NCI-H2107 (cell line): ENCODE measurements at regions not wholly inside any gene's neighbourhood (a gene's known extent, or its start where the extent isn't known, plus 50 kb on each side); places are given as distances from the start of the nearest gene placed in this dataset.
A peak's percentile ranks its signal among the peaks of the same experiment; 100 is the strongest.

Source experiments
- DNase-seq: peaks from one replicate; lab custom pipeline; 2025; lab: John Stamatoyannopoulos, UW

DNA sequence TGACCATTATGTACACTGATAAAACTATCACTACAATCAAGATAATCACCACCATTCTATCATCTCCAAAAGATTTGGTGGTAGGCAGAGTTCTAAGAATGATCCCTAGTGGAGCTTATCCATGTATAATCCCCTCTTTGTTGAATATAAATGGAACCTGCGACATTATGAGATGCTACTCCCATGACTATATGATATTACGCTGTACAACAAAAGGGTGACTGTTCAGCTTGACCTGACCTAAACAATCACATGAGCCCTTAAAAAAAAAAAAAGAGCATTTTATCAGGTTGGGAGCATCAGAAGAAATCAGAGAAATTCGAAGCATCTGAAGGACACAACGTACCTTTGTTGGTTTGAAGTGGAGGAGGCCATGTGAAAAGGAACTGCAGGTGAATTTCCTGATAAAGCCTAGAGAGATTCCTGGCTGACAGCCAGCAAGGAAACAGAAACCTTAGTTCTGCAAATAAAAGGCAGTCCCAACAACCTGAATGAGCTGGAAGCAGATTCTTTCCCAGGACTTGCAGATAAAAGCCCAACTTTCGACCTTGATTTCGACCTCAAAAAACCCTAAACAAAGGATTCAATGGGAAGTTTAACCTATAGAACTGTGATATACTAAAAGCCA lies 270.7 kb downstream of the ADRA2A start:
- DNase-seq = peak; percentile 8

DNA sequence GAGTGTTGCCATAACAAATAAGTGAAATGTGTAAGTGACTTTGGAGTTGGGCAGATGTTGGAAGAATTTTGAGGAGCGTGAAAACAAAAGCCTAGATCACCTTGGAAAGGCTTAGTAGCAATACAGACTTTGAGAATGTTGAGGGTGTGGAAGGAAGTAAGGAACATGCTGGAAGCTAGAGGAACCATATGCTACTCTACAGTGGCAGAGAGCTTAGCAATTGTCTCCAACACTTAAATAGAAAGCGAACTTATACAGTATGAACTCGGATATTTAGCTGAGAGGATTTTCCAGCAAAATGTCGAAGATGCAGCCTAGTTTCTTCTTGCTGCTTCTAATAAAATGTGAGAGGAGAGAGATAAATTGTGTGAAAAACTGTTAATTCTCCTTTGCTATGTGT lies 271.2 kb downstream of the ADRA2A start:
- DNase-seq = no peak

DNA sequence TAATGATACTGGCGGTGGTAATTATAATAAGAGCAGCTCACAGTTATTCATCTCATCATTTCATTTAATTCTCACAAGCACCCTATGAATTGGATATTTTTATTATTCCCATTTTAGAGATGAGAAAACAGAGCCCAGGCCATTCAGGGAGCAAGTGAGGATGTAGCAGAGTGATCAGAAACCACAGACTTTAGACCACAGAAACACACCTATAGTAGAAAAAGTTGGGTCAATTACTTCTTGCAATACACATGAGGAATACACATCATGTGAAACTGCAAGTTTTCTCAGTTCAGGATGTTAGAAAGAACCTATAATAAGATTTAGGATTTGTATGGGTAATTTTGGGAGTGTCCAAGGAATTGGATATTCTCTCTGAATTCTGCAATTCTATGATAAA lies 278.0 kb downstream of the ADRA2A start:
- no peak for DNase-seq

DNA sequence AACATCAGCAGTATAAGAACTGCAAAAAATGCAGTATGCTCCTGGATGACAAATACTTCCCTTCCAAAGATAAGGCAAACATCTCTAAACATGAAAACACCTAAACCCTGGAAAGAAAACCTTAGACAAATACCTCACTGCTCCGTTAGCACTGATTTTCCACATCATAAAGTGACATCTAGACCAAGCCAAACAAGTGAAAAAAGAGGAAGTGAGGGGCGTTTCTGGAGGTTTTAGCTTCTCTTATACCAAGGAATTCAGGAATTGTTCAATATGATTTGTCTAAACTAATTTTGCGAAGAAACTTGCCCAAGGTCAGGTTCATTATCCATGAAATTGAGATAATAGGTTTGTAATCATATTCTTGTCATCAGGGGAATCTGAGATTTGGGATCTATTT lies 279.7 kb downstream of the ADRA2A start:
- DNase-seq = no peak

DNA sequence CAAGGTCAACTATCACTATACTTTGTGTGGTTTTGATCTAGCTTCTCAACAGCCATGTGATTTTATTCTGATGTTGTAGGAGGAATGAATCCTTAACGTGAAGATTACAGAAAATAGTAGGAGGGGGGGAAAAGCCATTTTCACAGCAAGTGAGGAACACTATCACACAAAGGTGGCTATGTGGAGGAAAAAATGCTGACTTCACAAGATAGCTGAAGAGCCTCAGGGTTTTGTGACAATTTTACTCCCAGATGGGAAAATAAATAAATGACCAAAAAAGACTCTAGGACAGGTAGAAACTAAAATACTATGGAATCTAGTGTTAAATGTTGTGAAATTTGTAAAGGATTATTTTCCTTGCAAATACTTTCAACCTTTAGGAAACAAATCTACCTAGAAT lies 281.0 kb downstream of the ADRA2A start:
- no peak for DNase-seq

DNA sequence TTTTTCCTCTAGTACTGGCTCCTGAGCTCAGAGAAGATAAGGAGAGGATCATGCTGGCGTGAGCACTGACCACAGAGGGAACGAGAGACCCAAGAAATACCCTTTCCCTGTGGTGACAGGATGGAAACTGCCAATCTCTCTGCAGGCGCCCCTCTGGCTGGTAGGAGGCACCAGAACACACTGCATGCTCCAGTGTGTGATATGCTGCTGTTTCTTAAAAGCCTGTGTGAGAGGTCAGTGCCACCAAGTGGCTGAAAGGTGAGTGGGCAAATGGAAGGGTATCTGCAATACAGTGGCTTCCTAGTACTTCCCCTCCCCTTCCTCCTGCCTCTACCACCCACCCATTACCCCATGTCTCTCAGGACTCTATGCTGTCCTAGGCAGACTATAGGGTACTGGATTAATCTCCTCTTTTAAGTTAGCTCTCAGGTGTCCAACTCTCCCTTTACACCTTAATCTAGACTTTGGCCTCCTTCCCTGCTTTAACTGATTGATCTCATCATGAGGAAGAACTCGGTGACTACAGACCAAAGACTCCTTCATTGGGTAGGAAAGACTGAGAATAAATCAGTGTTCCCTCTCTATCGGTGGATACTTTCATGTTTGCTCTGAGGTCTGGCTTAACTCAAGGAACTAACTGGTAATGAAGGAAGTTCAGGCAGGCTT lies 283.6 kb downstream of the ADRA2A start:
- DNase-seq = peak; percentile 17

DNA sequence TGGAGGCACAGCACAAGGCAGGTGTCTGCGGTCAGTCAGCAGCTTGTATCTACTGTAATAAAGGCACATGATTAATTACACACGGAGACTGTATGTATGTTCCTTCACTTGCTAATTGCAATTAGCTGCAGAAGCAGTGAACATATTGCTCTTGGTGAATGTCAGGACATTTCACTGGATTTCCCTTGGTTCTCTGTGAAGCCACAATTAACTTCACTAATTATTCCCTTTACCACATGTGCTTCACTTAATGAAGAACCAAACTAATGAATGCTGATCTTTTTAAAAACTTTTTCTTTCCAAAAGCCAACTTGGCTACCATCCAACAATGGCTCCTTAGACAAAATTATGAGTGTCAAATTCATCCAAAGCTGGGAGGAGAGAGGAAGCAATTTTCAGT lies 290.7 kb downstream of the ADRA2A start:
- DNase-seq = no peak

DNA sequence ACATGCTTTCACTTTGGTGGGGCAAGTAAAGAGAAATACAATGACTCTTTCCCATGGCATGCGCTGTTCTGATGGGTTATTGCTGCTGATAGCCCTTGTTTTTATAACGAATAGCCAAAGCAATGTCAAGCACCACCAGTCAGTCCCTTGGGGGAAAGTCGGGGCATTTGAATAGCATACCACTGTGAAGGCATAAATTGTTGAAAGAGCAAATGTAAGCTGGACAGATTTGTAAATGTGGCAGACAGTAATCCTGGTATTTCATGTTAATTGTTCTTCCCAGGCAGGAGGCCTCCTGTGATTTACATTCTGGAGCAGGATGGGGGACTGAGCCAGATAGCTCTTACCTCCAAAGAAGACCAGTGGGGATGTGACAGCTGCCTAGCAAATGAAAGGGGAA lies 293.3 kb downstream of the ADRA2A start:
- DNase-seq = no peak

DNA sequence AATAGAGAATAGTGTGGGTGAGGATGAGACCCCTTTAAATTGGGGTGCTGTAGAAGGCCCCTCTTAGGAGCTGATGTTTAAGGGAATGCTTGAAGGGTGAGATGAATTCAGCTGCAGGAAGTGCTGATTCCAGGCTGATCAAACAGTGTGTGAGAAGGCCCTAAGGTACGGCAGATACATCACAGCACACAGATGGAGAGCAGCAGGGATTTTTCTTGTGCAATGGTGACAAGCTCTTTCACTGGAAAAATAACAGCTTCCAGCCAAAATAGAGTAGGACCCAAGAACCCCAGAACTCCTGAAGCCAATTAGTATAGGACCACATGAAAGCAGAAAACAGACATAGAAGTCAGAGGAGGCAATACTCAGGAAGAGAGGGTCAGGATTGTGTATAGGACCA lies 296.9 kb downstream of the ADRA2A start:
- DNase-seq = no peak

DNA sequence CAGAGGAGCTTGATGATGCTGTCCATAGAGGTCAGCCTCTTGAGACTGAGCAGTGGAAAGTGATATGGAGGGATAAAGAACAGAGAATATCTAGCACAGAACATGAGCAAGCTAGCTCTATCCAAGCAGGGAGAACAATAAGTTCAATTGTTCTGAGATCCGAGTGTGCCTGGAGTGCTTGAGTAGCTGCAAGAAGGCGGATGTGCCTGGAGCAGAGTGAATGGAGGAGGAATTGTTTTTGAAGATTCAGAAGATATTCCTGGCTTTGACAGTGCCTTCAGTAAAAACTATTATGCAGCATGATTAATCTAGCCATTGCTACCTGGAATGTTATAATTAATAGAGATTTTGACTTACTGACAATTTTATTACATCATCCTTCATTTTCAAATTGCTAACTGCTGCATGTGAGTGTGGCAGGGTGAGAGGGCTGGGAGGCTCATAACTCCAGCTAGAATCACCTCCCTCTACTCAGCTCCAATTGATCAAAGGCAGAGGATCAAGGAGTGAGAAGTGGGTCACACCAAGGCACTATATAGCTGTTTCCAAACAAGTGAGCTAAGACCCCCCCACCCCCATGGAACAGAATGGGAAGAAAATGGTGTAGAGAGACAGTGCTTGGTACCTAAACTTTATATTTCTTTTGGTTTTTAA lies 302.8 kb downstream of the ADRA2A start:
- DNase-seq = no peak

DNA sequence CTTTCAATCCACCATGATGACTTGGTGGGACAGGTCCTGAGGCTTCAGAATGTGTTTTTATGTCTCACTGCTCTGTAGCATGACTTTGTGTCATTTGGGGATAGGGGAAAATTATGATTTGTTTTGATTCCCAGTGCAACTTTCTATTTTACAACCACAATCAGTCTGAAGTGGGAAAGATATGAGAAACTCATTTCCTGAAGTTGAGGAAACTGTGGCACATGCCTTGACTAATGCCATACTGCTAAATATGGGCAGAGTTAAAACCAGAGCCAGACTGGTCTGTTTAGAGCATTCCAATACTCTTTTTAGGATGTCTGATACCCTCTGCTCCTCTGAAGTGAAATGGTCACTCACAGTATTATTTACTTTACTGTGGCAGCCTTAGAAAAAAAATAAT lies 307.7 kb downstream of the ADRA2A start:
- no peak for DNase-seq

DNA sequence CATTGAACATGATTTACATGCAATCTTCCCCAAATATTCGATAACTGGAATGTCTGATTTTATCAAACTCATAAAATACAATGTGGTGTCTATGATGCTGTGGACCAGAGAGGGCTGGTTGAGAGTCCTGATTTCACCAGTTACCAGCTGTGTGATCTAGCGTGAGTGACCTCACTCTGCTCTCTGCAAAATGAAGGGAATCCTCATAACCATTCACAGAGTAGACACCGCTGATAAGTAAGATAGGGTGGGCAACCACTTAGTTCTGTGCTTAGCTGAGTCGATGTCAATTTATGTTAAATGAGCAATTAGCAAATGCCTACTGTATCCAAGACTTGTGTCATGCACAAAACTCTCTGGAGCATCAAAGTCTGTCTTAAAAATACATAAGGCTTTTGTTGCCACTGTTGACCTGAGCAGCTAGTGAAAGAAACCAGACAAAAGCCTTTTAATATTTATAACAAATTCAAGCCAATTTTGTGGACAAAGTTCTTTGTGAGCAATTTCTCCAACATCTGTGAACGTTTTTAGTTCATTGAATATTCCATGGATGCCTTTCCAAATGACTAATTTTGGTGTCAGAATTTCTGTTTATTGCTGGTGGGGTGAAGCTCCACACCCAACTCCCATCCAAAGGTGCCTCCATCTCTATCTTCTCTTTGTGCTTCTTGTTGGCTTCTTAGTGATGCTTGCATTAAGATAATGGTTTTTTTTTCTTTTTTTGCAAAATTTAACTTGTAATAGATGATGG lies 314.2 kb downstream of the ADRA2A start:
- no peak for DNase-seq

DNA sequence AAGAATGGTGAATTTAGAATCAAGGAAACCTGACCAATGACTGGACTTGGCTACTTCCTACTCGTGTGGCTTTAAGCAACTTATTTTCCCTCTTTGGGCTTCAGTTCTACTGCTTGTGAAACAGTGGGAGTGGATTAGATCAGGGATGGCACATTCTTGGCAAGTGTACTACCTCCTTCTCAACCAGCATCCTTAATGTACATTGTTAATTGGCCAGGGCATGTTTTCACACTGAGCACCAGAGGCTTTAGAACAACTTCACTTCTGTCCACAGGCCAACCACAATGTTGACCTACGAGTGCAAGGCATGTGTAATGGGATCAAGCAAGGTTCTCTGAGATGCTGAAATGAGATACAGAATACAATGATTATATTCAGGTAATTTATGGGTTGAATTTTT lies 315.3 kb downstream of the ADRA2A start:
- no peak for DNase-seq

DNA sequence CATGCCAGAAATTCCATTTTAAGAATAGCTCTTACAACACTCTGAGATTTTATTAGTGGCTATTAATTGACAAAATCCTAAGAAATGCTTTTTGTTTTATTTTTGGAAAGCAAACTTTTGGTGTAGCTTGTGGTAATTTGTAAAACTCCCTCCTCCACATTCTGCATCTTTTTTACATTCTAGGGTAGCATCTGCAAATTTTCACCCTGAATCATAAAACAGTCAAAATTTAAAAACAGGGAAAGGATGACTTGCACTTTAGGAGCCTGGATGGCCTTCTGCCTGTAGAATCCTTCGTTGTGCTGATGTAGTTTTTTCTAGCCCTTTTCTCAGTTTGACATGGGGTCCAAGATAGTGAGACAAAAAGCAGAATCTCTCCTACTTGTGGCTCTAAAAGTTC lies 316.1 kb downstream of the ADRA2A start:
- no peak for DNase-seq

DNA sequence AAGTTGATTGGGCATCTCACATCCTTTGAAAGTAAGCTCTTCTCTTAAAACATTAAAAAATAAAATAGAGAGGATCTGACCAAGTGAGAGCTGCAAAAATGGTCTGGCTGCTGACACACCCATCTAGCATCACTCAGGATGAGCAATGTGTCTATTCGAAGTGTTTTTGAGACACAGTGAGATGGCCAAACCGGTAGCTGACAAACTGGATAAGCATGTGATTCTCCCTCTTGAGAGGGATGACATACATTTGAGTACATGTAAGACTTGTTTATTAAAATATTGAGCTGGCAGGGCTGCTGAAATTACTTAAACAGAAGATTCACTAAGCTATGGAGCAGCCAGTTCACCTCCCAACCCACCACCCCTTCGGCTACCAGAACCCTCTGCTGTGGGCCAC lies 333.9 kb downstream of the ADRA2A start:
- DNase-seq = no peak

DNA sequence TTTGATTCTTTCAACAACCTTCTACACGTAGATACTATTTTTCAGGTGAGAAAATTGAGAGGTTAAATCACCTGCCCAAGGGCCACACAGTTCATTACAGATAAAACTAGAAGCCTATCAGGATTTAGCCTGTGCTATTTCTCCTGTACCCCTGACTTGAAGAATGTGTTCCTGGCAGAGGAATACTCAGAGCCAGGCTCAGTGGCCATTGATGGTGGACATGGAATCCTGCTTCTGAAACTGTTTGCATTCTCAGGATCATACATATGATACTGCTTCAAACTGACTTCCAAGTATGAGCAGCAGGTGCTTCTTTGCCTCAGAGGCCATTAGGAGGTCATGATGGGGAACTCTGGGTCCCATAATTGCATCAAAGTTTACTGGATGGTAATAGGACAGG lies 348.6 kb downstream of the ADRA2A start:
- no peak for DNase-seq

DNA sequence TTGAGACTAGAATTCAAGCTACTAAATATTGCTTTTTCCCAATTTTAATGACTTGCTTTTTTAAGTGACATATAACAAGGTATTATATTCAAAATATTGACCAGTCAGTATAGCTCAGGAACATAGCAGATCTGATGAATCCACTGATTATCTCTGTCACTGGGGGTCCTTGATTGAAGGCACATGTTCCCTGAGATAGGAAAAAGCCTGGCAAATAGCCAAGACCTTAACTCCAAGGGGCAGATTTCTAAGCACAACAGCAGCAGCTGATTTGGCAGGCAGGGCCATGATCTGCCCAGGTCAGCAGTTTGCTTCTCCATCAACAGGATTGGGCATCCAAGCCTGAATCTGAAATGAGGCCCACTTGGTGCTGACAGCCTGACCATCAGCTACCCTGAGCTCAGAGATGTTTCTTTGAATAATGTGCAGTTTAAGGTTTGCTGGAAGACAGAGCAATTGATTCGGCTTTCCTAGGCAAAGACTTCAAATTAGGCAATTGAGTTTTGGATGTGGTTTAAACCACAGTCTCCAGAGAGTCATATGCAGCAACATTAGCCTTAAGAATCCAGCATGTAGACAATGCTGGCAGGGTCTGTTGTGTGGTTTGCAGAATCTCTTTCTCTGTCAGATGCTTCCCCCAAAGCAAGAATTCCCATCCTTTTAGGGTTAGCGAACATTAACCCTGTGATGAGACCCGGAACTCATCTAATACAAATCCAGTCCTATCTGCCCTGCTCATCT lies 352.6 kb downstream of the ADRA2A start:
- no peak for DNase-seq

DNA sequence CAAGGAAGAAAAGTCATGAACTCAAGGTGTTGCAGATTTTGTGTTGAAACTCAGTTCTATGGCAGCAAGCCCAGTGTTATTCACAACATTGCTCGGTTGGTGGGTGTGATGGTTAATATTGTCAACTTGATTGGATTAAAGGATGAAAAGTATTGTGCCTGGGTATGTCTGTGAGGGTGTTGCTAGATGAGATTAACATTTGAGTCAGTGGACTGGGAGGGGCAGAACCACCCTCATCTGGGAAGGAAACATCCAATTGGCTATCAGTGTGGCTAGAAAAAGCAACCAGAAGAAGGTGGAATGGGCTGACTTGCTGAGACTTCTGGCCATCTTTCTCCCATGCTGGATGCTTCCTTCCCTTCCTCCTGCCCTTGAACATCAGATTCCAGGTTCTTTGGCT lies 353.2 kb downstream of the ADRA2A start:
- DNase-seq = no peak

DNA sequence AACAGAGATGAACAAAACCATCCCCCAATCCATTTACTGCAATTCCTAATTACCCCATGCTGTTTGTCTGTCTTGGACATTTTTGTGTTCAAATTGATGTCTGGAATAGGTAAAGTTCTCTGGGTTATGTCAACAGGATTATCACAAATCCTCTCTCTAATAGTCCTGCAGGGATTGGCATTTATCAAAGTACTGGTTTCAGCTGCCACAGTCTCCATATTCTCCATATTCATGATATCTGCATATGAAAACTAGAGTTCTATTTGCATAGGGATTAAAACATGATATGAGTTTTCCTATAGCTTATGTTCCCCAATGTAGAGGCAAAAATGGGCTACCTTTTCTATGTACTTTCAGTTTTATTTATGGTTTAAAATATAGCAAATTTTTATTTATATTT lies 355.8 kb downstream of the ADRA2A start:
- no peak for DNase-seq

DNA sequence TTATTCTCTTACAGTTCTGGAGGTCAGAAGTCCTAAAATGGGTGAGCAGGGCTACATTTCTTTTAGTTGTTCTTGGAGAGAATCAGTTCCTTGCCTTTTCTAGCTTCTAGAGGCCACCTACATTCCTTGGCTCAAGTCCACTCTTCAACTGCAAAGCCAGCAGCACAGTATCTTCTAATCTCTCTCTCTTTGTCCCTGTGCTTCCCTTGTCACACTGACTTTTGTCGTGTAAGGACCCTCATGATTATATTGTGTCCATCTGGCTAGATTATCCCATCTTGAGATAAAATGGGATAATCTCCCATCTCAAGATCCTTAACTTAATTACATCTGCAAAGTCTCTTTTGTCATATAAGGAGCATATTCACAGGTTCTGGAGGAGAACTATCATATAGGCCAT lies 359.0 kb downstream of the ADRA2A start:
- DNase-seq = no peak

DNA sequence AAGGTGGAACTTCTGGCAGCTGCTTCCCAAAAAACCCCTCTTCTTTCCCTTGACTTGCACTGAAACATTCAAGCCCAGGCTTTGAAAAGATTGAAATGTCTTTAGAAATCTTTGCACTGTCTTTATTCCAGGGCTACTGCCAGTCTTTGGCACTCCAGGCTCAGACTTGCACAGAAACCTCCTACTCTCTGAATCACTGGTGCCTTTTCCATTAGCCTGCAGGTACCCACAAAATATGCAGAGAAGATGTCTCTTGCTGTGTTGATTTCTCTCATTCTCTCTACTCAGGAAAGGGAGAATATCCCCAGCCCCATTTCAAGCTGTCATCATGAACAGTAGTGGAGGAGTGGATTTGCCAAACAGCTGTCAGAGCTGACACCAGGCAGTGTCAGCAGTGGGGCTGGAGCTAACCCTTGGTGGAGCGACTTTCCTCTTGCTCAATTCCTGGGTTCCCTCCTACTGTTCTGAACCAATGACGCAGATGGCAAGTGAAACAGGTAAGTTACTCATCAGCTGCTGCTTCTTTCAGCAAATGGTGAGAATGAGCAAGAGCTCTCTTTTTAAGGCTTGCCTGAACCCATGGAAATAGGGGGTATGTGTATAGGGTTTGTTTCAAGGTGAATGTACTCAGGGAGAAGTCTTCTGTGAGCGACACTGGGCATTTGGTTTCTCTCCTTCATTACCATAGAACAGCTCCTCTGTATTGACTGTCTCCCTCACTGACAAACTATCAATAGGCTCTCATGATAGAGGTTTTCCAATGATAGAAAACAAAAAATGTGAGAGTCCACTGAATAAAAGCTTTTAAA lies 362.4 kb downstream of the ADRA2A start:
- no peak for DNase-seq
